IPS-15b (cell line): ENCODE measurements at regions not wholly inside any gene's neighbourhood (a gene's known extent, or its start where the extent isn't known, plus 50 kb on each side); places are given as distances from the start of the nearest gene placed in this dataset.

Experiments used
- H3K27me3 ChIP-seq: one replicate; pipeline ENCODE4 v1.6.1; 2013; ENCODE audit warnings: low read length; ENCODE audit not compliant: control insufficient read depth, insufficient read depth
- H3K36me3 ChIP-seq: one replicate; pipeline ENCODE4 v1.6.1; 2013; ENCODE audit warnings: low read length; ENCODE audit not compliant: control insufficient read depth, insufficient read depth
- H3K4me1 ChIP-seq: one replicate; pipeline ENCODE4 v1.6.1; 2013; ENCODE audit warnings: mild to moderate bottlenecking, low read length; ENCODE audit not compliant: control insufficient read depth, insufficient read depth
- H3K4me3 ChIP-seq: one replicate; pipeline ENCODE4 v1.5.1; 2013; ENCODE audit warnings: low read depth, low read length
- H3K9ac ChIP-seq: one replicate; pipeline ENCODE4 v1.6.1; 2013; ENCODE audit warnings: low read depth, mild to moderate bottlenecking, low read length
- H3K9me3 ChIP-seq: one replicate; pipeline ENCODE4 v1.6.1; 2013; ENCODE audit warnings: mild to moderate bottlenecking, low read length; ENCODE audit not compliant: control insufficient read depth, insufficient read depth

- no peaks in the 10 kb centered on the region for H3K27me3 ChIP-seq
- H3K9ac ChIP-seq, result no peak overlapping the region
- H3K4me1 ChIP-seq, result no peaks in the 10 kb centered on the region
- no peak overlapping the region for H3K4me3 ChIP-seq
- H3K9me3 ChIP-seq, result no peaks in the 10 kb centered on the region
- no peaks in the 10 kb centered on the region for H3K36me3 ChIP-seq
Observed at GRCh38 chr13:103275081-103275480, 208.9 kb upstream of the SLC10A2 start.

- no peaks in the 10 kb centered on the region for H3K27me3 ChIP-seq
- no peak overlapping the region for H3K9ac ChIP-seq
- H3K4me1 ChIP-seq, result no peaks in the 10 kb centered on the region
- H3K36me3 ChIP-seq, result no peaks in the 10 kb centered on the region
- no peak overlapping the region for H3K4me3 ChIP-seq
- no peaks in the 10 kb centered on the region for H3K9me3 ChIP-seq
Observed at GRCh38 chr13:103273825-103274224, 207.6 kb upstream of the SLC10A2 start.

DNA sequence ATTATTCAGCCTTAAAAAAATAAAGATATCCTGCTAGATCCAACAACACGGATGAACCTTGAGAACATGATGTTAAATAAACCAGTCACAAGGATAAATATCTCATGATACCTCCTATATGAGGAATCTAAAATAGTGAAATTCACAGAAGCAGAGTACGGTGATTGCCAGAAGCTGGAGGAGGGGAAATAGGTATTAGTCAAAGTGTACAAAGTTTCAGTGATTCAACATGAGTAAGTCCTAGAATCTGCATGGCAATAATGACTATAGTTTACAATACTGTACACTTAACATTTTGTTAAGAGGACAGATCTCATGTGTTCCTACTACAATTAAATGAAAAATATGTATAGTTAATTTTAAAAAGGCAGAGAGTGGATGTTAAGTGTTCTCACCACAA lies 206.6 kb upstream of the SLC10A2 start:
- H3K9ac ChIP-seq, result no peak overlapping the region

GRCh38 chr13:103263448-103263847 lies 197.2 kb upstream of the SLC10A2 start:
- H3K4me3 ChIP-seq, result no peak overlapping the region
- no peaks in the 10 kb centered on the region for H3K27me3 ChIP-seq
- no peaks in the 10 kb centered on the region for H3K4me1 ChIP-seq
- no peak overlapping the region for H3K9ac ChIP-seq
- no peaks in the 10 kb centered on the region for H3K9me3 ChIP-seq
- no peaks in the 10 kb centered on the region for H3K36me3 ChIP-seq

More for the DNA sequence above, 206.6 kb upstream of the SLC10A2 start:
- Histone ChIP-seq H3K36me3 (no peaks in the 10 kb centered on the region), H3K4me3 (no peak overlapping the region), H3K27me3 (no peaks in the 10 kb centered on the region), H3K9me3 (no peaks in the 10 kb centered on the region), H3K4me1 (no peaks in the 10 kb centered on the region)

GRCh38 chr13:103255587-103256301 lies 189.5 kb upstream of the SLC10A2 start:
- no peaks in the 10 kb centered on the region for H3K27me3 ChIP-seq
- no peaks in the 10 kb centered on the region for H3K4me1 ChIP-seq
- H3K9me3 ChIP-seq, result no peaks in the 10 kb centered on the region
- no peak overlapping the region for H3K4me3 ChIP-seq
- H3K9ac ChIP-seq, result no peak overlapping the region
- no peaks in the 10 kb centered on the region for H3K36me3 ChIP-seq

- H3K9me3 ChIP-seq, result no peaks in the 10 kb centered on the region
- no peak overlapping the region for H3K9ac ChIP-seq
- no peaks in the 10 kb centered on the region for H3K4me1 ChIP-seq
- no peaks in the 10 kb centered on the region for H3K27me3 ChIP-seq
- H3K36me3 ChIP-seq, result no peaks in the 10 kb centered on the region
- H3K4me3 ChIP-seq, result no peak overlapping the region
Observed at GRCh38 chr13:103250071-103250470, 183.9 kb upstream of the SLC10A2 start.

DNA sequence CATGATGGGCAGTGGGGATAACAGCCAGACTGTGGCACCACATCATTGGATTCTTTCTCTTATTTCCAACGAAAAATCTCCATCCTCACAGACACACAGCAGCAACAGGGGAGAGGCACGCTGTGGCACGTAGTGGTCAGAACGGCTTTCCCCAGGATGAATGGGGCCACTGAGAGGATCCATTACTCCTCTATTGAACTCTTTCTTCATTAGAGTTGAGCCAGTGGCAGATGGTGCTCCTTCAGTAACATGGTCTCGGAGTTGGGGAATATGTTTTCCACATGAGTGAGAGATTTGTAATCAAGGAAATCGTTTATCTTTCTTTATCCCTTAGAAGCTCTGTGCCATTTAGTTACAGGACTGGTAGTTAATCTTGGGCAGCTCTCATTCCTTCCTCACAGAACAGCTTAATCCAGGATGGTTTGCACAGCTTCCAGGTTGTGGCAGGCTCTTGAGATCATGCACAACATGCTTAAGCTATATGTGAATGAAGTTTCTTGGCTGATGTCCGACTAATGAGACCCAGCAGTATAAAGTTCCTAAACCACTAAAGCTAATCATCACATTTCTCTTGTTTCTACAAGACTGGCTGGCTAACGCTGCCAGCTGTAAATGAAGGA lies 180.5 kb upstream of the SLC10A2 start:
- Histone ChIP-seq H3K9me3 (no peaks in the 10 kb centered on the region), H3K36me3 (no peaks in the 10 kb centered on the region), H3K27me3 (no peaks in the 10 kb centered on the region), H3K9ac (no peak overlapping the region), H3K4me1 (no peaks in the 10 kb centered on the region), H3K4me3 (no peak overlapping the region)

DNA sequence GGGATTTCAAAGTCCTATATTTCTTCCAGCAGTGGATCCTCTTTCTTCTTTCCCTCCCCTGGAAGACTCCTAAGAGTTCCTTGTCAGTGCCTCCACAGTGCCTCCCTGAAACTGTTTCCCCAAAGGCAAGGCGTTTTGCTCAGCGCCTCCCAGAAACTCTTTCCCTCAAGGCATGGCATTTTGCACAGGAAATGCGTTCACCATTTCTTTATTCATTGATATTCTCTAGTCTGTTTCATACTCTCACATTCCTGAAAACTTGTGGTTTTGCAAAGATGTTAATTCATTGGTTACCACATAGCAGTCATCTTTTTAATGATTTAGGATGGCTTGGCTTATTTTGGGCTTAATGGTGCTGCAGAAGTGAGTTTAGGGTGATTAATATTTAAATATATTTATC lies 177.3 kb upstream of the SLC10A2 start:
- H3K9ac ChIP-seq, result no peak overlapping the region
- H3K9me3 ChIP-seq, result no peaks in the 10 kb centered on the region
- no peaks in the 10 kb centered on the region for H3K4me1 ChIP-seq
- H3K27me3 ChIP-seq, result no peaks in the 10 kb centered on the region
- H3K4me3 ChIP-seq, result no peak overlapping the region
- no peaks in the 10 kb centered on the region for H3K36me3 ChIP-seq

GRCh38 chr13:103238441-103238840 lies 172.2 kb upstream of the SLC10A2 start:
- H3K9me3 ChIP-seq, result no peaks in the 10 kb centered on the region
- H3K36me3 ChIP-seq, result no peaks in the 10 kb centered on the region
- H3K9ac ChIP-seq, result no peak overlapping the region
- H3K27me3 ChIP-seq, result no peaks in the 10 kb centered on the region
- no peak overlapping the region for H3K4me3 ChIP-seq
- no peaks in the 10 kb centered on the region for H3K4me1 ChIP-seq

DNA sequence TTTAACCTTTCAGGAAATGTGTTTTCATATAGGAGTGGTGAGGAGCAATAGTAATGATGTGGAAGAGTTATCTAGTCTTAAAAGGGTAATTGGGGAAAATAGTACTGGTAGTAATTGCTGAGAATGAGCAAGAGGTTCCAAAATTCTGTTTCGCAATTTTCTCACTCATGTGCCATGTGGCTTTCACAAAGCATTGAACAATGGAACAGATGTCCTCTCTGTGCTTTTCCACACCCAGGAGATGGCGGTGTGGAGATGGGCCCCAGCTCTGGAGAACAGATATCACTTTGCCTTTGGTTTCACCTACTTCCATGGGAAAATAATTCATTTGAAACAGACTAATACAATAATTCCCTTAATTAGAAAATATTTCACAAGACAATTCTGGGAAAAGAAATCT lies 170.0 kb upstream of the SLC10A2 start:
- Histone ChIP-seq H3K36me3 (no peaks in the 10 kb centered on the region), H3K9ac (no peak overlapping the region), H3K4me1 (no peaks in the 10 kb centered on the region), H3K4me3 (no peak overlapping the region), H3K27me3 (no peaks in the 10 kb centered on the region), H3K9me3 (peaks cover 3% of the 10 kb centered on the region)

- H3K4me3 ChIP-seq, result no peak overlapping the region
- H3K9ac ChIP-seq, result no peak overlapping the region
- no peaks in the 10 kb centered on the region for H3K27me3 ChIP-seq
- H3K4me1 ChIP-seq, result no peaks in the 10 kb centered on the region
- no peaks in the 10 kb centered on the region for H3K36me3 ChIP-seq
- H3K9me3 ChIP-seq, result peaks cover 3% of the 10 kb centered on the region
Observed at GRCh38 chr13:103229674-103230073, 163.5 kb upstream of the SLC10A2 start.

GRCh38 chr13:103224804-103225203 lies 158.6 kb upstream of the SLC10A2 start:
- no peaks in the 10 kb centered on the region for H3K27me3 ChIP-seq
- H3K9ac ChIP-seq, result no peak overlapping the region
- no peak overlapping the region for H3K4me3 ChIP-seq
- no peaks in the 10 kb centered on the region for H3K4me1 ChIP-seq
- H3K9me3 ChIP-seq, result no peaks in the 10 kb centered on the region
- no peaks in the 10 kb centered on the region for H3K36me3 ChIP-seq
